HCT116 (cell line): ENCODE measurements at regions not wholly inside any gene's neighbourhood (a gene's known extent, or its start where the extent isn't known, plus 50 kb on each side); places are given as distances from the start of the nearest gene placed in this dataset.

ENCODE experiments used
- ATAC-seq: fragments of 200-7000 bp; cut with Tn5 transposase; 2 replicates; pipeline ENCODE4 v1.9.1; 2020; ENCODE audit warnings: mild to moderate bottlenecking, moderate library complexity
- BruUV-seq: library from RNA; stranded (reverse); fragments of 400-500 nt; replicated peaks from 2 replicates; lab custom pipeline; 2021; lab: Mats Ljungman, UMichigan
- CTCF ChIA-PET: fragments of 300-600 bp; sonication (Branson Sonifier 250); formaldehyde crosslinking; loops from one replicate; lab custom pipeline; 2021; ENCODE audit warnings: antibody characterized with exemption; lab: Charles Lee
- POLR2A ChIA-PET: fragments of 300-600, 350-600 bp; sonication (Branson Sonifier 250); formaldehyde crosslinking; loops from one replicate; lab custom pipeline; 2021; ENCODE audit warnings: antibody characterized with exemption; lab: Charles Lee
- RAD21 ChIA-PET, 2 experiments: fragments of 300-600 bp; sonication (Branson Sonifier 250); formaldehyde crosslinking; loops; one replicate each; lab custom pipeline; 2023; ENCODE audit warnings: low total read pairs in 2 of 2; ENCODE audit not compliant: uncharacterized antibody in 2 of 2, unreplicated experiment in 2 of 2, low non-redundant PET in 1 of 2; lab: Charles Lee
- DNase-seq: peaks from one replicate; pipeline ENCODE4 v3.0.0-alpha.2; 2010; ENCODE audit warnings: low read depth, low spot score
- H2AFZ ChIP-seq: fragments of 200-600 bp; shearing (Covaris generic), sonication (generic); 2 replicates; pipeline ENCODE4 v1.6.1; 2017; ENCODE audit warnings: low read depth, mixed run types, mixed read lengths, antibody characterized with exemption, low read length; ENCODE audit not compliant: poor library complexity, severe bottlenecking
- H3K27ac ChIP-seq: 2 replicates; pipeline ENCODE4 v1.5.1; 2012; ENCODE audit warnings: low read depth, low read length
- H3K27me3 ChIP-seq: fragments of 200-600 bp; sonication (generic); 2 replicates; pipeline ENCODE4 v1.6.1; 2016; ENCODE audit warnings: mixed run types, low read length, mixed read lengths; ENCODE audit not compliant: insufficient read depth
- H3K36me3 ChIP-seq, 2 experiments: fragments of 200-500 bp in 1 of 2; fragments of 200-600 bp in 1 of 2; sonication (Bioruptor generic) in 1 of 2; sonication (generic) in 1 of 2; 2 replicates each; pipeline versions ENCODE4 v1.5.1 to v1.6.1; 2014 to 2016; ENCODE audit warnings: low read length in 2 of 2, inconsistent platforms in 1 of 2, mixed read lengths in 1 of 2, mixed run types in 1 of 2; ENCODE audit not compliant: insufficient read depth in 2 of 2, control insufficient read depth in 1 of 2
- H3K4me1 ChIP-seq, 2 experiments: fragments of 200-600 bp in 1 of 2; sonication (generic) in 1 of 2; 2 replicates each; pipeline versions ENCODE4 v1.5.1 to v1.6.1; 2012 to 2017; ENCODE audit warnings: low read length in 2 of 2, inconsistent platforms in 1 of 2, mild to moderate bottlenecking in 1 of 2, mixed read lengths in 1 of 2, mixed run types in 1 of 2, moderate library complexity in 1 of 2; ENCODE audit not compliant: insufficient read depth in 2 of 2, control insufficient read depth in 1 of 2
- H3K4me2 ChIP-seq: fragments of 200-600 bp; sonication (generic); 2 replicates; pipeline ENCODE4 v1.6.1; 2017; ENCODE audit warnings: mixed run types, low read length, mixed read lengths
- H3K4me3 ChIP-seq, 2 experiments: fragments of 200-600 bp in 1 of 2; sonication (generic) in 1 of 2; replicated peaks in 1 of 2; 2 replicates each; pipeline ENCODE4 v1.5.1; 2011 to 2016; ENCODE audit warnings: low read length in 2 of 2, control low read depth in 1 of 2, low read depth in 1 of 2, mild to moderate bottlenecking in 1 of 2, mixed read lengths in 1 of 2, mixed run types in 1 of 2
- H3K79me2 ChIP-seq: fragments of 200-600 bp; sonication (generic); 2 replicates; pipeline ENCODE4 v1.6.1; 2017; ENCODE audit warnings: mild to moderate bottlenecking, mixed run types, low read length, moderate library complexity, mixed read lengths; ENCODE audit not compliant: insufficient read depth
- H3K9ac ChIP-seq: fragments of 200-600 bp; sonication (generic); 2 replicates; pipeline ENCODE4 v1.6.1; 2016; ENCODE audit warnings: low read length, mixed read lengths
- H3K9me2 ChIP-seq: fragments of 200-600 bp; sonication (generic), shearing (Covaris generic); 2 replicates; pipeline ENCODE4 v1.6.1; 2017; ENCODE audit warnings: mixed run types, mild to moderate bottlenecking, moderate library complexity; ENCODE audit not compliant: insufficient read depth
- H3K9me3 ChIP-seq, 2 experiments: fragments of 200-500 bp in 1 of 2; fragments of 200-600 bp in 1 of 2; sonication (Bioruptor generic) in 1 of 2; sonication (generic) in 1 of 2; 2 replicates each; pipeline ENCODE4 v1.6.1; 2014 to 2017; ENCODE audit warnings: low read length in 2 of 2, mixed read lengths in 2 of 2, inconsistent platforms in 1 of 2, low read depth in 1 of 2, mild to moderate bottlenecking in 1 of 2, mixed run types in 1 of 2, moderate library complexity in 1 of 2; ENCODE audit not compliant: control insufficient read depth in 1 of 2, insufficient read depth in 1 of 2
- H4K20me1 ChIP-seq: fragments of 200-600 bp; sonication (generic), shearing (Covaris generic); 2 replicates; pipeline ENCODE4 v1.6.1; 2017; ENCODE audit warnings: mixed run types, mild to moderate bottlenecking, moderate library complexity; ENCODE audit not compliant: insufficient read depth
- CBX3 ChIP-seq: IDR thresholded peaks from 2 replicates; pipeline ENCODE4 v1.6.1; 2012; ENCODE audit warnings: low read depth
- JUND ChIP-seq: IDR thresholded peaks from 2 replicates; pipeline ENCODE4 v1.6.1; 2012
- MAX ChIP-seq: IDR thresholded peaks from 2 replicates; pipeline ENCODE4 v1.6.1; 2012
- REST ChIP-seq: IDR thresholded peaks from 2 replicates; pipeline ENCODE4 v1.6.1; 2012; ENCODE audit warnings: low read depth
- SP1 ChIP-seq: IDR thresholded peaks from 2 replicates; pipeline ENCODE4 v1.6.1; 2012; ENCODE audit warnings: low read depth
- TCF7L2 ChIP-seq: IDR thresholded peaks from 2 replicates; pipeline ENCODE4 v1.7.0; 2011; ENCODE audit warnings: borderline replicate concordance, inconsistent platforms; ENCODE audit not compliant: insufficient read depth, insufficient read length; ENCODE audit errors: extremely low read depth
- YY1 ChIP-seq: IDR thresholded peaks from 2 replicates; pipeline ENCODE4 v1.6.1; 2011; ENCODE audit warnings: low read length, low read depth, moderate library complexity, mild to moderate bottlenecking; ENCODE audit not compliant: insufficient replicate concordance; ENCODE audit errors: extremely low read depth
- intact Hi-C: fragments of 100-400 bp; cut with micrococcal nuclease; formaldehyde crosslinking; loops from 2 replicates; pipeline ENCODE4 v1.10.0; 2022

GRCh38 chr18:37864122-37864521, 298.5 kb upstream of the CELF4 start:
- H3K36me3 ChIP-seq: no peaks in the 10 kb centered on the region
- ChIA-PET CTCF (no interaction called here), POLR2A (no interaction called here), RAD21 (no interaction called here)
- no peak overlapping the region for H3K27ac ChIP-seq
- H3K4me3 ChIP-seq: no peak overlapping the region
- no peak overlapping the region for H3K4me2 ChIP-seq
- no peaks in the 10 kb centered on the region for H4K20me1 ChIP-seq
- no peaks in the 10 kb centered on the region for H3K9me2 ChIP-seq
- H3K9ac ChIP-seq: no peak overlapping the region
- no peaks in the 10 kb centered on the region for H3K27me3 ChIP-seq
- H3K4me1 ChIP-seq: no peaks in the 10 kb centered on the region
- peaks cover 3 to 4% of the 10 kb centered on the region in 2 experiments; a peak in 1 of 4 replicates for H3K9me3 ChIP-seq
- intact Hi-C loops: no loop called here
- ATAC-seq (no peak), DNase-seq (no peak)
- BruUV-seq: no TSS peak
- no peaks in the 10 kb centered on the region for H3K79me2 ChIP-seq
- no peak overlapping the region for H2AFZ ChIP-seq
- TF ChIP-seq SP1: no peak
- no peak for TF ChIP-seq MAX
- TF ChIP-seq YY1: no peak
- TF ChIP-seq REST: no peak
- no peak for TF ChIP-seq TCF7L2
- no peak for TF ChIP-seq JUND
- no peak for TF ChIP-seq CBX3
